Activated naive CD4-positive, alpha-beta T cell (primary cell): ENCODE measurements at regions not wholly inside any gene's neighbourhood (a gene's known extent, or its start where the extent isn't known, plus 50 kb on each side); places are given as distances from the start of the nearest gene placed in this dataset.
"Not testable (repeated sequence)": the region's sequence is repeated elsewhere in the genome, so short reads cannot be mapped to it uniquely, and the experiment has no call there.

Source experiments
- DNase-seq, 4 experiments: peaks; one replicate each; lab custom pipeline; 2025; lab: John Stamatoyannopoulos, UW

GRCh38 chr5:166856791-166857190 lies 1434.7 kb upstream of the WWC1 start:
- DNase-seq: no peak

- no peak for DNase-seq
These were observed 1431.0 kb upstream of the WWC1 start for GRCh38 chr5:166860426-166860825.

GRCh38 chr5:166862581-166862980 lies 1428.9 kb upstream of the WWC1 start:
- DNase-seq: no peak

GRCh38 chr5:166865206-166865605 lies 1426.2 kb upstream of the WWC1 start:
- no peak for DNase-seq

- DNase-seq: no peak
These were observed 1411.0 kb upstream of the WWC1 start for GRCh38 chr5:166880456-166880855.

GRCh38 chr5:166881802-166882201 lies 1409.6 kb upstream of the WWC1 start:
- no peak for DNase-seq

GRCh38 chr5:166883016-166883415 lies 1408.4 kb upstream of the WWC1 start:
- DNase-seq: no peak

- no peak for DNase-seq
These were observed 1393.3 kb upstream of the WWC1 start for GRCh38 chr5:166898166-166898565.

- DNase-seq: no peak
These were observed 1392.1 kb upstream of the WWC1 start for GRCh38 chr5:166899343-166899742.

GRCh38 chr5:166904571-166904970 lies 1386.9 kb upstream of the WWC1 start:
- no peak for DNase-seq

- DNase-seq: no peak
These were observed 1384.3 kb upstream of the WWC1 start for GRCh38 chr5:166906991-166907713.

GRCh38 chr5:166909040-166909439 lies 1382.4 kb upstream of the WWC1 start:
- DNase-seq: no peak

GRCh38 chr5:166909926-166910325 lies 1381.5 kb upstream of the WWC1 start:
- DNase-seq: no peak

- no peak for DNase-seq
These were observed 1380.5 kb upstream of the WWC1 start for GRCh38 chr5:166910995-166911394.

GRCh38 chr5:166916021-166916420 lies 1375.4 kb upstream of the WWC1 start:
- no peak for DNase-seq

- no peak for DNase-seq
These were observed 1365.3 kb upstream of the WWC1 start for GRCh38 chr5:166926138-166926537.

- not testable (repeated sequence) for DNase-seq
These were observed 1364.5 kb upstream of the WWC1 start for GRCh38 chr5:166926806-166927475.

- DNase-seq: no peak
These were observed 1355.1 kb upstream of the WWC1 start for GRCh38 chr5:166936351-166936750.

- no peak for DNase-seq
These were observed 1353.4 kb upstream of the WWC1 start for GRCh38 chr5:166938071-166938470.

- DNase-seq: no peak
These were observed 1348.5 kb upstream of the WWC1 start for GRCh38 chr5:166942948-166943347.

GRCh38 chr5:166947045-166947444 lies 1344.4 kb upstream of the WWC1 start:
- DNase-seq: no peak

- DNase-seq: no peak
These were observed 1342.8 kb upstream of the WWC1 start for GRCh38 chr5:166948679-166949078.

GRCh38 chr5:166952048-166952447 lies 1339.4 kb upstream of the WWC1 start:
- DNase-seq: no peak

GRCh38 chr5:166957782-166958181 lies 1333.7 kb upstream of the WWC1 start:
- DNase-seq: no peak
